HCT116 (cell line): ENCODE measurements at regions not wholly inside any gene's neighbourhood (a gene's known extent, or its start where the extent isn't known, plus 50 kb on each side); places are given as distances from the start of the nearest gene placed in this dataset.

Experiments used
- ATAC-seq: fragments of 200-7000 bp; cut with Tn5 transposase; 2 replicates; pipeline ENCODE4 v1.9.1; 2020; ENCODE audit warnings: mild to moderate bottlenecking, moderate library complexity
- BruUV-seq: library from RNA; stranded (reverse); fragments of 400-500 nt; replicated peaks from 2 replicates; lab custom pipeline; 2021; lab: Mats Ljungman, UMichigan
- CTCF ChIA-PET: fragments of 300-600 bp; sonication (Branson Sonifier 250); formaldehyde crosslinking; loops from one replicate; lab custom pipeline; 2021; ENCODE audit warnings: antibody characterized with exemption; lab: Charles Lee
- POLR2A ChIA-PET: fragments of 300-600, 350-600 bp; sonication (Branson Sonifier 250); formaldehyde crosslinking; loops from one replicate; lab custom pipeline; 2021; ENCODE audit warnings: antibody characterized with exemption; lab: Charles Lee
- RAD21 ChIA-PET, 2 experiments: fragments of 300-600 bp; sonication (Branson Sonifier 250); formaldehyde crosslinking; loops; one replicate each; lab custom pipeline; 2023; ENCODE audit warnings: low total read pairs in 2 of 2; ENCODE audit not compliant: uncharacterized antibody in 2 of 2, unreplicated experiment in 2 of 2, low non-redundant PET in 1 of 2; lab: Charles Lee
- DNase-seq: peaks from one replicate; pipeline ENCODE4 v3.0.0-alpha.2; 2010; ENCODE audit warnings: low read depth, low spot score
- H2AFZ ChIP-seq: fragments of 200-600 bp; shearing (Covaris generic), sonication (generic); 2 replicates; pipeline ENCODE4 v1.6.1; 2017; ENCODE audit warnings: low read depth, mixed run types, mixed read lengths, antibody characterized with exemption, low read length; ENCODE audit not compliant: poor library complexity, severe bottlenecking
- H3K27ac ChIP-seq: 2 replicates; pipeline ENCODE4 v1.5.1; 2012; ENCODE audit warnings: low read depth, low read length
- H3K27me3 ChIP-seq: fragments of 200-600 bp; sonication (generic); 2 replicates; pipeline ENCODE4 v1.6.1; 2016; ENCODE audit warnings: mixed run types, low read length, mixed read lengths; ENCODE audit not compliant: insufficient read depth
- H3K36me3 ChIP-seq, 2 experiments: fragments of 200-500 bp in 1 of 2; fragments of 200-600 bp in 1 of 2; sonication (Bioruptor generic) in 1 of 2; sonication (generic) in 1 of 2; 2 replicates each; pipeline versions ENCODE4 v1.5.1 to v1.6.1; 2014 to 2016; ENCODE audit warnings: low read length in 2 of 2, inconsistent platforms in 1 of 2, mixed read lengths in 1 of 2, mixed run types in 1 of 2; ENCODE audit not compliant: insufficient read depth in 2 of 2, control insufficient read depth in 1 of 2
- H3K4me1 ChIP-seq, 2 experiments: fragments of 200-600 bp in 1 of 2; sonication (generic) in 1 of 2; 2 replicates each; pipeline versions ENCODE4 v1.5.1 to v1.6.1; 2012 to 2017; ENCODE audit warnings: low read length in 2 of 2, inconsistent platforms in 1 of 2, mild to moderate bottlenecking in 1 of 2, mixed read lengths in 1 of 2, mixed run types in 1 of 2, moderate library complexity in 1 of 2; ENCODE audit not compliant: insufficient read depth in 2 of 2, control insufficient read depth in 1 of 2
- H3K4me2 ChIP-seq: fragments of 200-600 bp; sonication (generic); 2 replicates; pipeline ENCODE4 v1.6.1; 2017; ENCODE audit warnings: mixed run types, low read length, mixed read lengths
- H3K4me3 ChIP-seq, 2 experiments: fragments of 200-600 bp in 1 of 2; sonication (generic) in 1 of 2; replicated peaks in 1 of 2; 2 replicates each; pipeline ENCODE4 v1.5.1; 2011 to 2016; ENCODE audit warnings: low read length in 2 of 2, control low read depth in 1 of 2, low read depth in 1 of 2, mild to moderate bottlenecking in 1 of 2, mixed read lengths in 1 of 2, mixed run types in 1 of 2
- H3K79me2 ChIP-seq: fragments of 200-600 bp; sonication (generic); 2 replicates; pipeline ENCODE4 v1.6.1; 2017; ENCODE audit warnings: mild to moderate bottlenecking, mixed run types, low read length, moderate library complexity, mixed read lengths; ENCODE audit not compliant: insufficient read depth
- H3K9ac ChIP-seq: fragments of 200-600 bp; sonication (generic); 2 replicates; pipeline ENCODE4 v1.6.1; 2016; ENCODE audit warnings: low read length, mixed read lengths
- H3K9me2 ChIP-seq: fragments of 200-600 bp; sonication (generic), shearing (Covaris generic); 2 replicates; pipeline ENCODE4 v1.6.1; 2017; ENCODE audit warnings: mixed run types, mild to moderate bottlenecking, moderate library complexity; ENCODE audit not compliant: insufficient read depth
- H3K9me3 ChIP-seq, 2 experiments: fragments of 200-500 bp in 1 of 2; fragments of 200-600 bp in 1 of 2; sonication (Bioruptor generic) in 1 of 2; sonication (generic) in 1 of 2; 2 replicates each; pipeline ENCODE4 v1.6.1; 2014 to 2017; ENCODE audit warnings: low read length in 2 of 2, mixed read lengths in 2 of 2, inconsistent platforms in 1 of 2, low read depth in 1 of 2, mild to moderate bottlenecking in 1 of 2, mixed run types in 1 of 2, moderate library complexity in 1 of 2; ENCODE audit not compliant: control insufficient read depth in 1 of 2, insufficient read depth in 1 of 2
- H4K20me1 ChIP-seq: fragments of 200-600 bp; sonication (generic), shearing (Covaris generic); 2 replicates; pipeline ENCODE4 v1.6.1; 2017; ENCODE audit warnings: mixed run types, mild to moderate bottlenecking, moderate library complexity; ENCODE audit not compliant: insufficient read depth
- CEBPB ChIP-seq: IDR thresholded peaks from 2 replicates; pipeline ENCODE4 v1.6.1; 2012; ENCODE audit warnings: low read depth
- ELF1 ChIP-seq: IDR thresholded peaks from 2 replicates; pipeline ENCODE4 v1.6.1; 2012; ENCODE audit warnings: low read depth, borderline replicate concordance
- EZH2phosphoT487 ChIP-seq: fragments of 200-600 bp; IDR thresholded peaks from 2 replicates; pipeline ENCODE4 v1.6.1; 2018; ENCODE audit warnings: antibody characterized with exemption, borderline replicate concordance
- FOSL1 ChIP-seq: IDR thresholded peaks from 2 replicates; pipeline ENCODE4 v1.6.1; 2012; ENCODE audit warnings: low read depth
- RAD21 ChIP-seq: IDR thresholded peaks from 2 replicates; pipeline ENCODE4 v1.6.1; 2012; ENCODE audit warnings: low read depth, mild to moderate bottlenecking
- SIN3A ChIP-seq: IDR thresholded peaks from 2 replicates; pipeline ENCODE4 v1.6.1; 2012; ENCODE audit warnings: low read depth
- SP1 ChIP-seq: IDR thresholded peaks from 2 replicates; pipeline ENCODE4 v1.6.1; 2012; ENCODE audit warnings: low read depth
- ZFX ChIP-seq: fragments of 450-650 bp; IDR thresholded peaks from 2 replicates; pipeline ENCODE4 v1.6.1; 2017
- intact Hi-C: fragments of 100-400 bp; cut with micrococcal nuclease; formaldehyde crosslinking; loops from 2 replicates; pipeline ENCODE4 v1.10.0; 2022

- no peak overlapping the region for H3K27ac ChIP-seq
- H3K36me3 ChIP-seq = no peaks in the 10 kb centered on the region
- H3K4me3 ChIP-seq = no peak overlapping the region
- no peaks in the 10 kb centered on the region for H4K20me1 ChIP-seq
- TF ChIP-seq FOSL1 = no peak
- no peak for TF ChIP-seq ELF1
- POLR2A ChIA-PET = interaction anchor here (1.1 kb wide), 1 partner anchor 8 kb away, joined by 3 read pairs; no protein-coding TSS in a partner anchor
- H3K9me2 ChIP-seq = no peaks in the 10 kb centered on the region
- H3K4me2 ChIP-seq = no peak overlapping the region
- no peak overlapping the region for H2AFZ ChIP-seq
- H3K4me1 ChIP-seq = no peaks in the 10 kb centered on the region
- intact Hi-C loops = no loop called here
- no peaks in the 10 kb centered on the region for H3K9me3 ChIP-seq
- H3K79me2 ChIP-seq = no peaks in the 10 kb centered on the region
- no TSS peak for BruUV-seq
- H3K9ac ChIP-seq = no peak overlapping the region
- DNase-seq (no peak), ATAC-seq (no peak)
- CTCF ChIA-PET = no interaction called here
- no peaks in the 10 kb centered on the region for H3K27me3 ChIP-seq
- RAD21 ChIA-PET = no interaction called here
Observed at GRCh38 chr3:106033654-106034053, 164.8 kb upstream of the CBLB start.

- no peak overlapping the region for H3K4me3 ChIP-seq
- H3K9me3 ChIP-seq = no peaks in the 10 kb centered on the region
- no peak overlapping the region for H2AFZ ChIP-seq
- TF ChIP-seq CEBPB (no peak), SIN3A (no peak), ZFX (no peak), EZH2phosphoT487 (no peak), RAD21 (no peak), SP1 (no peak)
- CTCF ChIA-PET = no interaction called here
- H4K20me1 ChIP-seq = no peaks in the 10 kb centered on the region
- DNase-seq = no peak
- no peak overlapping the region for H3K27ac ChIP-seq
- no peaks in the 10 kb centered on the region for H3K27me3 ChIP-seq
- RAD21 ChIA-PET = no interaction called here
- no peak overlapping the region for H3K4me2 ChIP-seq
- H3K79me2 ChIP-seq = no peaks in the 10 kb centered on the region
- intact Hi-C loops = no loop called here
- no peaks in the 10 kb centered on the region for H3K4me1 ChIP-seq
- no peaks in the 10 kb centered on the region for H3K9me2 ChIP-seq
- no peaks in the 10 kb centered on the region for H3K36me3 ChIP-seq
- BruUV-seq = no TSS peak
- POLR2A ChIA-PET = no interaction called here
- ATAC-seq = no peak
- no peak overlapping the region for H3K9ac ChIP-seq
Observed at GRCh38 chr3:106034313-106034712, 165.5 kb upstream of the CBLB start.
